ENCODE measurements at regions not wholly inside any gene's neighbourhood (a gene's known extent, or its start where the extent isn't known, plus 50 kb on each side); places are given as distances from the start of the nearest gene placed in this dataset.

- DNase-seq (ENCODE audit: extremely low spot score, insufficient read length, low read depth): no peak
- no peak for FAIRE-seq
Observed at GRCh38 chr20:59428441-59429205, 128.2 kb downstream of the EDN3 start.

- FAIRE-seq (no peak), DNase-seq (ENCODE audit: extremely low spot score, insufficient read length, low read depth) (no peak)
Observed at GRCh38 chr20:59429396-59429795, 129.0 kb downstream of the EDN3 start.

GRCh38 chr20:59431014-59431413, 130.6 kb downstream of the EDN3 start:
- FAIRE-seq (no peak), DNase-seq (ENCODE audit: extremely low spot score, insufficient read length, low read depth) (no peak)

GRCh38 chr20:59434960-59435359, 134.5 kb downstream of the EDN3 start:
- DNase-seq (ENCODE audit: extremely low spot score, insufficient read length, low read depth): no peak
- no peak for FAIRE-seq

- DNase-seq (ENCODE audit: extremely low spot score, insufficient read length, low read depth) (no peak), FAIRE-seq (no peak)
Observed at GRCh38 chr20:59435518-59435917, 135.1 kb downstream of the EDN3 start.

- DNase-seq (ENCODE audit: extremely low spot score, insufficient read length, low read depth): no peak
- FAIRE-seq: no peak
Observed at GRCh38 chr20:59437601-59438031, 137.2 kb downstream of the EDN3 start.

- DNase-seq (ENCODE audit: extremely low spot score, insufficient read length, low read depth) (no peak), FAIRE-seq (no peak)
Observed at GRCh38 chr20:59438201-59438600, 137.8 kb downstream of the EDN3 start.

GRCh38 chr20:59439243-59439642, 138.8 kb downstream of the EDN3 start:
- no peak for FAIRE-seq
- no peak for DNase-seq (ENCODE audit: extremely low spot score, insufficient read length, low read depth)

- no peak for DNase-seq (ENCODE audit: extremely low spot score, insufficient read length, low read depth)
- no peak for FAIRE-seq
Observed at GRCh38 chr20:59441306-59441705, 140.9 kb downstream of the EDN3 start.

GRCh38 chr20:59441860-59442810, 141.7 kb downstream of the EDN3 start:
- no peak for DNase-seq (ENCODE audit: extremely low spot score, insufficient read length, low read depth)
- no peak for FAIRE-seq

GRCh38 chr20:59443550-59443949, 143.1 kb downstream of the EDN3 start:
- FAIRE-seq: no peak
- no peak for DNase-seq (ENCODE audit: extremely low spot score, insufficient read length, low read depth)

- no peak for DNase-seq (ENCODE audit: extremely low spot score, insufficient read length, low read depth)
- FAIRE-seq: no peak
Observed at GRCh38 chr20:59446376-59446775, 146.0 kb downstream of the EDN3 start.

GRCh38 chr20:59448196-59448595, 147.8 kb downstream of the EDN3 start:
- no peak for DNase-seq (ENCODE audit: extremely low spot score, insufficient read length, low read depth)
- no peak for FAIRE-seq

GRCh38 chr20:59448851-59449444, 148.5 kb downstream of the EDN3 start:
- DNase-seq (ENCODE audit: extremely low spot score, insufficient read length, low read depth): no peak
- no peak for FAIRE-seq

- no peak for DNase-seq (ENCODE audit: extremely low spot score, insufficient read length, low read depth)
- no peak for FAIRE-seq
Observed at GRCh38 chr20:59451066-59451630, 150.7 kb downstream of the EDN3 start.

GRCh38 chr20:59451641-59452040, 151.2 kb downstream of the EDN3 start:
- DNase-seq (ENCODE audit: extremely low spot score, insufficient read length, low read depth) (no peak), FAIRE-seq (no peak)

- DNase-seq (ENCODE audit: extremely low spot score, insufficient read length, low read depth) (no peak), FAIRE-seq (no peak)
Observed at GRCh38 chr20:59452856-59453255, 151.5 kb upstream of the PHACTR3 start.

GRCh38 chr20:59453759-59454560, 150.4 kb upstream of the PHACTR3 start:
- FAIRE-seq: no peak
- DNase-seq (ENCODE audit: extremely low spot score, insufficient read length, low read depth): no peak
